ENCODE measurements at regions not wholly inside any gene's neighbourhood (a gene's known extent, or its start where the extent isn't known, plus 50 kb on each side); places are given as distances from the start of the nearest gene placed in this dataset.

DNA sequence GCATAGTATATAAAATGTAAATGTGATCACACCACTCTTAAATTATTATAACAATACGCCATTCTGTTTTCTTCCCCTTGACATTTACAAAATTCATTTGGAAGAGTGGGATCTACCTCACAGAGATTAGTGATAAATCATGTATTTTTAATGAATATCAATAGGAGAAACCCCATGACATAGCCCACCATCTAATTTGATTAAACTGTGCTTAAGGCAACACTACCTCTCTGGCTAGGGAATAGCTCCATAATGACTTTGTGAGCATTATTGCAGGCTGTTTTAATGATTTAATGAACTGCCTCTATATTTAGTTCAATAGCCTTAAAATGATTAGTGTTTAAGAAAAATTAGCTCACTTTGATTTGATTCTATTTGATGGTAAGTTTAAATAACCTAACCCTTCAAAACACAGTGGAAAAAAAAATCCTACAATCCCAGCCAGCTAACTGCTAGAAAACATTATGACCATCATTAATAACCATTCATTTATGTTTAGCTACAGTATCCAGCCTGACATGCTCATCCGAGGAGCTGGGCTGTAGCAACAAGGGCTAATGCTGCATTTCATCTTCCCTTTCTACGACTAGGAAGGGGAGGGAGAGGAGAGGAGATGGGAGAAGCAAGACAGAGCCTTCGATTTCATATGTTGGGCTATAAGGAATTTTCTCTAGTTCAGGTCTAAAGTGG lies 75.3 kb upstream of the BCL11A start:
- H3K18ac ChIP-seq (ENCODE audit: insufficient read length, low read depth, low read length) = no peak overlapping the region
- no peaks in the 10 kb centered on the region; the same call in 1 of the 2 replicates for H3K4me1 ChIP-seq (ENCODE audit: insufficient read depth, low read length)
- no peak overlapping the region for H2BK120ac ChIP-seq (ENCODE audit: low read depth, low read length, poor library complexity, severe bottlenecking)
- Mint-ChIP-seq H3K27me3 (ENCODE audit: low read depth) (no peaks in the 10 kb centered on the region; the same call in 1 of the 2 replicates), H3K27ac (no peak overlapping the region), H3K4me3 (no peak overlapping the region), H3K4me1 (peaks cover 18 to 25% of the 10 kb centered on the region in 2 experiments), H3K36me3 (ENCODE audit: insufficient read depth in 1 of 3, low read depth in 3 of 3) (no peaks in the 10 kb centered on the region), H3K9me3 (no peaks in the 10 kb centered on the region)
- no peaks in the 10 kb centered on the region for H3K27me3 ChIP-seq (ENCODE audit: insufficient read depth, low read length)
- no peak overlapping the region for H2BK5ac ChIP-seq (ENCODE audit: insufficient read length, low read length)
- no peaks in the 10 kb centered on the region for H3K9me3 ChIP-seq (ENCODE audit: control insufficient read depth, low read depth, low read length)
- H4K91ac ChIP-seq (ENCODE audit: insufficient read length, low read depth, low read length) = no peak overlapping the region
- no peaks in the 10 kb centered on the region for H3K79me1 ChIP-seq (ENCODE audit: insufficient read depth, low read depth, low read length, poor library complexity, severe bottlenecking)
- H3K56ac ChIP-seq (ENCODE audit: insufficient read length, low read depth, low read length) = no peak overlapping the region
- H3T11ph ChIP-seq (ENCODE audit: low read length) = no peak overlapping the region
- no peak overlapping the region for H3K4ac ChIP-seq (ENCODE audit: low read depth, low read length)
- no peak overlapping the region for H2BK15ac ChIP-seq (ENCODE audit: low read depth, low read length)
- no peak overlapping the region for H4K8ac ChIP-seq (replicated peaks; ENCODE audit: insufficient read length, low read depth, low read length)
- H3K27ac ChIP-seq (ENCODE audit: insufficient read length, low read depth, low read length) = no peak overlapping the region
- H4K20me1 ChIP-seq (ENCODE audit: control insufficient read depth, insufficient read depth, insufficient read length) = no peaks in the 10 kb centered on the region
- no peak overlapping the region for H3K4me2 ChIP-seq (ENCODE audit: insufficient read depth, insufficient read length, low read length)
- no peak overlapping the region for H3K14ac ChIP-seq (ENCODE audit: insufficient read depth, low read length)
- no peak overlapping the region for H3K9ac ChIP-seq (ENCODE audit: extremely low read depth, insufficient read length, low read length)
- no peak overlapping the region for H4K5ac ChIP-seq (ENCODE audit: insufficient read length, low read depth, low read length)
- no peak for DNase-seq
- H3K23ac ChIP-seq (ENCODE audit: insufficient read length, low read depth, low read length) = no peak overlapping the region
- no peaks in the 10 kb centered on the region for H3K23me2 ChIP-seq (ENCODE audit: insufficient read length, low read depth, low read length, poor library complexity, severe bottlenecking)
- H2AK5ac ChIP-seq (ENCODE audit: insufficient read length, low read length) = no peak overlapping the region
- no peak overlapping the region for H2BK20ac ChIP-seq (ENCODE audit: low read depth, low read length, poor library complexity, severe bottlenecking)
- WGBS (ENCODE audit: extremely low coverage, insufficient read length, low lambda C conversion rate) = no CpG with 5 or more reads among the region's 4 CpGs
- H3K79me2 ChIP-seq (ENCODE audit: insufficient read depth, low read length) = no peaks in the 10 kb centered on the region
- no peak overlapping the region for H2BK12ac ChIP-seq (ENCODE audit: insufficient read length, low read depth, low read length)
- no peak overlapping the region for H2AFZ ChIP-seq (ENCODE audit: low read length)
- TF ChIP-seq, protein P1, sequence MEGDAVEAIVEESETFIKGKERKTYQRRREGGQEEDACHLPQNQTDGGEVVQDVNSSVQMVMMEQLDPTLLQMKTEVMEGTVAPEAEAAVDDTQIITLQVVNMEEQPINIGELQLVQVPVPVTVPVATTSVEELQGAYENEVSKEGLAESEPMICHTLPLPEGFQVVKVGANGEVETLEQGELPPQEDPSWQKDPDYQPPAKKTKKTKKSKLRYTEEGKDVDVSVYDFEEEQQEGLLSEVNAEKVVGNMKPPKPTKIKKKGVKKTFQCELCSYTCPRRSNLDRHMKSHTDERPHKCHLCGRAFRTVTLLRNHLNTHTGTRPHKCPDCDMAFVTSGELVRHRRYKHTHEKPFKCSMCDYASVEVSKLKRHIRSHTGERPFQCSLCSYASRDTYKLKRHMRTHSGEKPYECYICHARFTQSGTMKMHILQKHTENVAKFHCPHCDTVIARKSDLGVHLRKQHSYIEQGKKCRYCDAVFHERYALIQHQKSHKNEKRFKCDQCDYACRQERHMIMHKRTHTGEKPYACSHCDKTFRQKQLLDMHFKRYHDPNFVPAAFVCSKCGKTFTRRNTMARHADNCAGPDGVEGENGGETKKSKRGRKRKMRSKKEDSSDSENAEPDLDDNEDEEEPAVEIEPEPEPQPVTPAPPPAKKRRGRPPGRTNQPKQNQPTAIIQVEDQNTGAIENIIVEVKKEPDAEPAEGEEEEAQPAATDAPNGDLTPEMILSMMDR (conservative IDR thresholded peaks at IDR 0.05) = no peak

Measured in H9 (cell line).